ENCODE measurements at regions not wholly inside any gene's neighbourhood (a gene's known extent, or its start where the extent isn't known, plus 50 kb on each side); places are given as distances from the start of the nearest gene placed in this dataset.
"Not testable (repeated sequence)": the region's sequence is repeated elsewhere in the genome, so short reads cannot be mapped to it uniquely, and the experiment has no call there.

GRCh38 chr12:87566918-87567317 lies 462.3 kb downstream of the C12orf50 start:
- DNase-seq (ENCODE audit: low spot score): not testable (repeated sequence)

GRCh38 chr12:87556985-87557384 lies 472.2 kb downstream of the C12orf50 start:
- no peak for DNase-seq (ENCODE audit: low spot score)

DNA sequence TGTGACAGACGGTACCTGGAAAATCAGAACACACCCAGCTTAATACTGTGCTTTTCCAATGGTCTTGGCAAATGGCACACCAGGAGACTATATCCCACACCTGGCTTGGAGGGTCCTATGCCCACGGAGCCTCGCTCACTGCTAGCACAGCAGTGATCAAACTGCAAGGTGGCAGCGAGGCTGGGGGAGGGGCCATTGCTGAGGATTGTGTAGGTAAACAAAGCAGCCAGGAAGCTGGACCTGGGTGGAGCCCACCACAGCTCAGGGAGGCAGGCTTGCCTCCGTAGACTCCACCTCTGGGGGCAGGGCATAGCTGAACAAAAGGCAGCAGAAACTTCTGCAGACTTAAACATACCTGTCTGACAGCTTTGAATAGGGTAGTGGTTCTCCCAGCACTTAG lies 498.0 kb downstream of the C12orf50 start:
- not testable (repeated sequence) for DNase-seq (ENCODE audit: low spot score)

DNA sequence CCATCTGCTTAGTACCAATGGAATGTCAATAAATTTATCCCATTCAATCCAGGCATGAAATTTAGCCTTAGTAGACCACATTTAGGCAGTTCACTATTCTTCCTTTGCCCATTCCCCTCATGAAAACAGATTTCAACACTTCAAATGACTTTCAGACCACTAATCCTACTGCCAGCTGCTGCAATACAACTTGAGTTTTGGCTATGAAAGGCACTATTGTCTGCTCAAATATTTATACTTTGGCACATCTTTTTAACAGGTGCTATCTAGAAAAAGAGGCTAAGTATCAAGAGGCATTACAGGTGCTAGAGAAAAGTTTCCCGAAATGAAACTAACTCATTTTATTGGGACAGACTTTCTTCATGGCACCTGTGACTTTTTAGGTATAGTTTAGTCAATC lies 499.8 kb downstream of the C12orf50 start:
- no peak for DNase-seq (ENCODE audit: low spot score)

- DNase-seq (ENCODE audit: low spot score): no peak
Observed at GRCh38 chr12:87520968-87521367, 508.2 kb downstream of the C12orf50 start.

DNA sequence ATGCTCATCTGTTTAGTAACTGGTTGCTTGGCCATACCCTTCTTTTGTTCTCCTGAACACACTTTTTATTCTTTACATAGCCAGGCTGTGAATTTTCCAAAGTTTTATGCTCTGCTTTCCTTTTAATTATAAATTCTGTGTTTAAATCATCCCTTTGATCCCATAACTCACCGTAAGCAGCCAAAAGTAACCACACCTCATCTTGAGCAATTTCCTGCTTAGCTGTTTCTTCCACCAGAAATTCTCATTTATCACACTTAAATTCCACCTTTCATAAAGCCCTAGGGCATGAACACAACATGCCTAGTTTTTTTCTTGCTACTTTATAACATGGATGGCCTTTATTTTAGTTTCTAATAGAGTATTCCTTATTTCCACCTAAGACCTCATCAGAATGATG lies 510.7 kb downstream of the C12orf50 start:
- DNase-seq (ENCODE audit: low spot score): no peak

- DNase-seq (ENCODE audit: low spot score): no peak
Observed at GRCh38 chr12:87518036-87518435, 511.2 kb downstream of the C12orf50 start.

DNA sequence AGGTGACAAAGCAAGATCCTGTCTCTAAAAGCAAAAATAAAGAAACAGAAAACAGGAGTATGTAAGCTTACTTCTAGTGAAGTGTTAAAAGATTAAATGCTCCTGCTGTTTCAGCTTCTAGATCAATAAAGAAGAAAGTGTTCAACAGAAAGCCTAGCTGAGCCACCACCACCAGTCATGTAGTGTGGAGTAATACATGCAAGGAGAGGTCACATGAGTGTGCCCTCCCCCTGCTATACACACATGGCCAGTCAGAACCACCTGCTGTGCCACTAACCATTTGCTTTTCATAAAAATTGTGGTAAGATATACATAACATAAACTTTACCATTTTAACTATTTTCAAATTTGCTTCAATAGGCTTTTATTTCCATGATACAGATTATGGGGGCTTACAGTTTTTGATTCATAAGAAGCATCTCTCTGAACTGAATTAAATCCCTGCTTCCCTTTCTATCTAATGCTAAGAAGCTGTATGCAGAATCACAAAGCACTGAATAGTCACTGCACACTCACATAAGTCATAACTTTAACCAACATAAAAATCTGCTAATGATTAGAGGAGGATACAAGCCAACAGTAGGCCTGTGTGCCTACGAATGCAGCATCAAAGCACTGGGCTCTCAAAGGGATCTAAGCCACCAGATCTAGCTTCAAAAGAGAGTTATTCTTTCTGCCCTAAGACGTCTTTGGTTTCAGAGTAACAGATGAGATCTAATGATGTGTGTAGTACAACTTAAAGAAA lies 515.5 kb downstream of the C12orf50 start:
- no peak for DNase-seq (ENCODE audit: low spot score)

DNA sequence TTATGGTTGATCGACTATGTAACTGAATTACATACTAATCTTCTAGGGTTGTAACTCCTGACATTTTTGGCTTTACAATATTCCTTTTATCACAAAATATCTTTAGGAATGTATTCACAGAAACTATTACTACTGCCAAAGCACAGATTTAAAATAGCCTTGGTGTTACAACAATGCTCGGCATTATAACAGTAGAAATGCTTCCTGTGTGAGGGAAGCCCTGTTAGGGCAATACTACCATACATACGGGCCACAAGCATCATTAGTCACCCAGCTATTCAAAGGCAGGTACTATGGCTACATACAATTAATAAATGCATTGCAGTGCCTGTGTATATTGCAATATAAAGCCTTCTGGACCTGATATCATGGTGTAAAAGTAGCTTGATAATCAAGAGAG lies 517.8 kb downstream of the C12orf50 start:
- DNase-seq (ENCODE audit: low spot score): no peak

- peak; percentile 6 for DNase-seq (ENCODE audit: low spot score)
Observed at GRCh38 chr12:87509237-87509820, 519.9 kb downstream of the C12orf50 start.

DNA sequence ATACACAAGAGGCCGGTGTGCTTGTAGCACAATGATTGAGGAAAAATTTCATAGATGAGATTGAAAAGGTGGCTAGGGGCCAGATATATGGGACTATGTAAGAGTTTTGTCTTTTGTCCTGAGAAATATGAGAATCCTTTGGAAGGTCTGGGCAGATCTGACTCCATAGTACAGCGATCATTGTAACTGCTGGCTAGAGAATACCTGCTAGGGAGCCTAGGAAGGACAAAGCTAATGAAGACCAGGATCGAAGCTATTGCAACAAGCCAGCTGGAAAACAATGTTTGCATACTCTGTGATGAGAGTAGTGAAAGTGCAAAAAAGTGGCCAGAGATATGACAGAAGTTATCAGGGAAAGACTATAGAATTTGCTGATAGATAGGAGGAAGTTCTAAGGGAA lies 537.6 kb downstream of the C12orf50 start:
- DNase-seq (ENCODE audit: low spot score): no peak

GRCh38 chr12:87491089-87491488 lies 538.1 kb downstream of the C12orf50 start:
- DNase-seq (ENCODE audit: low spot score): no peak

DNA sequence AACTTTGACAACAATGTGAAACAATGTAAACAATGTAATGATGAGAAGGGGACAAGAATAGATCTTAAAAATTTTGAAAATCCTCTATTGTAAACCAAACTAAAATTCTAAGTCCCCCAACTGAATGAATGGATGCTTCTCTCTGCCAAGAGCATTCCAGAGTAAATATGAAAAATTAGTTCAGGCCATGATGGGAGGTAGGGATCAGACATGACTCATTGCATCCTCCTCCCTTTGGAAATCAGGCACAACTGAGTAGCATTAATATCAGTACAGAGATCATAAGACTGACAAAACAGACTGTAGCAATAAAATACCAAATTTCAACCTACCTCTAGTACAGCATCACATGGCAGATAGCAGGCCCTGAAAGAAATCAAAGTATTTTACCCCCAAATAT lies 559.9 kb downstream of the C12orf50 start:
- DNase-seq (ENCODE audit: low spot score): no peak

GRCh38 chr12:87467936-87468335 lies 561.3 kb downstream of the C12orf50 start:
- no peak for DNase-seq (ENCODE audit: low spot score)

GRCh38 chr12:87464565-87464964 lies 564.6 kb downstream of the C12orf50 start:
- DNase-seq (ENCODE audit: low spot score): no peak

GRCh38 chr12:87444039-87444438 lies 585.2 kb downstream of the C12orf50 start:
- no peak for DNase-seq (ENCODE audit: low spot score)

DNA sequence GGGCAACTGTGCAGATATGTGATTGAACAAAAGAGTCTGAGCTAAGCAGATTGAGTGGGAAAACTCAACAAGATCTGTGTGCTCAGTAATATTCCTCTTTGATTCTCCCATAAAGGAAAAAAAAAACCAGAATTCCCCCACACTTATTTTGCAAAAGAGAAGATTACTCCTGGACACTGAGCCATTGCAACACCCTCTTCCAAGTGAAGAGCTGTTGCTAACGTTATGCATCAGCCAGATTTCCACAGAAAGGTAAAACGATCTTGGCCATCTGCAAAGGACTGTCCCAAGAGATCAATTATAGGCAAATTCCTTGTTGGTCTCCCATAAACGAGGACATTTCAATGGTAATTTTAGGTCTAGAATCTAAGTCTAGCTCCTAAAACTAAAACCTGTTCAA lies 587.7 kb downstream of the C12orf50 start:
- no peak for DNase-seq (ENCODE audit: low spot score)

DNA sequence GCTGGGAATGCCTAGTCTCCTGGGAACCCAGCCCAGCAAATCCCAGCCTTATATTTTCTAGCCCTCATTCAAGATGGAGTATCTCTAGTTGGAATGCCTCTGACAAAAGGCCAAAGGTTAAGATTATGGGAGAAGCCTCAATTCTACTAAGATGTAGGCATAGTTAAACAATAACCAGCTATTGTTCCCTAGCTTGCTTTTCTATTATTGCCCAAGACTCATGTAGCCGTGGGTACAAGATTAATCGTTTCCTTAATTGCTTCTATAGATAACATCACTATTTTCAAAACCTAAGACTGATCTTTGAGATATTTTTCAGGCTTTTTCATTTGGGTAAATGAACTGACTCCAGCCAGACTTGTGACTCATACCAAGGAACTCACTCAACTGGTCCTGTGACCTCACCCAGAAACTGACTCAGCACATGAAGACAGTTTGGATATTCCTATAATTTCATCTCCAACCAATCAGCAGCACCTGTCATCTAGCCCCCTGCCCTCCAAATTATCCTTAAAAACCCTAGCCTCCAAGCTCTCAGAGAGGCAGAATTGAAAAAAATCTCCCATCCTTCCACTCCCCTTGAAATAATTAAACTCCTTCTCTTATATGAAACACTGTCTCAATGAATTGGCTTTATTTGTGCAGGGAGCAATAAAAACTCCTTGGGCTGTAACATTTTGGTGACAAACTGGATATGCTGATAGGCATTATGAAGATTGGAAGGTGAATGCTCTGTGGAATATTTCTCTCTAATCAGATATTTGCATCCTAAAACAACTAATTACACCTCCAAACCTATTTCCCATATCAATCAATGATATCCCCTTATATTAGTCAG lies 589.0 kb downstream of the C12orf50 start:
- peak; percentile 31 for DNase-seq (ENCODE audit: low spot score)

DNA sequence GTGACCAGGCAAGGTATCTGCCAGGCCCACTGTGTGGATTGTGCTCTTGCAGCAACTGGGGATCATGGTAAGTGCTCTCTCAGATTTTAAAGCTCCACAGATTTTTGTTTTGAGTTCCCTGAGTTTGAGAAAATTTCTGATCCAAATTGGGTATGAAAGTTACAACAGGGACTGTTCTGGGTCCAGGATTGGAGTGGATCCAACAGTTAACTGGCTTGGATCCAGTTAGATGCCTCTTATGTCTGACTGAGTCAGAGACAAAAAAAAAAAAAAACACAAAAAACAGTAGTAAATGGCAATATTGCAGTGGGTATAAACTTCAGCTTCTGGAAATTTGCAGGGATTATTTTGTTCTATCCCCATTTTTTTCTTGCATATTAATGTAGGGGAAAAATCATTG lies 598.8 kb downstream of the C12orf50 start:
- DNase-seq (ENCODE audit: low spot score): no peak

DNA sequence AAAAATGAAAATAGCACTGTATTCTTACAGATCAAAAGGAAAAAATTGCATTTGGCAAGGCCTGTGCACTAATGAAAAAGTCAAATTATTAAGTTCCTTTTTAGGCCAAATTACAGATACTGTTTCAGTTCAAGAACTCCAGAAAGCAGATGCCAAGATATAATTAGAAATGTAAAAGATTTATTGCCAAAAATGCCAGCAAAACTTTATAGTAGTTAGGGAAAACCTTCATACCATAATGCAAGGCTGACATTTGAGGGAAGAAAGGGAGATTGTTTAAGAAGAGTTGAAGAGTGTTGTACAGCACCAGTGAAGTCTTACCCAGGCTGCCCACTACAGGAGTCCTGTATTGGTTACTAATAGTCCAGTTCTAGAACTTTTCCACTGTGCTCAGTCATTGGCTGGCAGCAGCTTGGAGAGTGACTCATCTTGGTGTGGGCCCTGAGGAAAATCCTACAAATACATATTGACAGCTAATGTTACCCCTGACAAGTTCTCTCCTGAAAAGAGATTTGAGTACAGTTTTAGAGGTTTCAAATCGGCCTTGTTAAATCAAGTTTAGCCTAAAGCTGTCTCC lies 600.4 kb downstream of the C12orf50 start:
- peak; percentile 11 for DNase-seq (ENCODE audit: low spot score)

GRCh38 chr12:87427770-87428169 lies 601.4 kb downstream of the C12orf50 start:
- DNase-seq (ENCODE audit: low spot score): no peak

- DNase-seq (ENCODE audit: low spot score): no peak
Observed at GRCh38 chr12:87425942-87426554, 603.2 kb downstream of the C12orf50 start.
